GM23338 (cell line): ENCODE measurements at regions not wholly inside any gene's neighbourhood (a gene's known extent, or its start where the extent isn't known, plus 50 kb on each side); places are given as distances from the start of the nearest gene placed in this dataset.

Experiments used
- ATAC-seq: fragments of 200-7000 bp; cut with Tn5 transposase; 3 replicates; pipeline ENCODE4 v1.9.1; 2020
- DNase-seq: peaks from one replicate; pipeline ENCODE4 v3.0.0-alpha.2; 2015; ENCODE audit warnings: low spot score
- H2AFZ ChIP-seq: fragments of 200-600 bp; sonication (generic); 2 replicates; pipeline ENCODE4 v1.8.0; 2016; ENCODE audit warnings: antibody characterized with exemption, mild to moderate bottlenecking, moderate library complexity
- H3F3A ChIP-seq: fragments of 200-600 bp; sonication (generic); replicated peaks from 2 replicates; pipeline ENCODE4 v1.8.0; 2017; ENCODE audit warnings: antibody characterized with exemption, mixed run types, low read depth
- H3K27ac ChIP-seq: fragments of 200-600 bp; sonication (generic); 2 replicates; pipeline ENCODE4 v1.6.1; 2016; ENCODE audit warnings: low read depth
- H3K27me3 ChIP-seq: fragments of 200-600 bp; sonication (generic); 2 replicates; pipeline ENCODE4 v1.8.0; 2016; ENCODE audit warnings: mild to moderate bottlenecking, mixed run types, moderate library complexity; ENCODE audit not compliant: insufficient read depth
- H3K36me3 ChIP-seq: fragments of 200-600 bp; sonication (generic); 2 replicates; pipeline ENCODE4 v1.8.0; 2016; ENCODE audit warnings: mild to moderate bottlenecking; ENCODE audit not compliant: insufficient read depth
- H3K4me1 ChIP-seq: fragments of 200-600 bp; sonication (generic); 2 replicates; pipeline ENCODE4 v1.8.0; 2016; ENCODE audit warnings: mild to moderate bottlenecking, moderate library complexity; ENCODE audit not compliant: insufficient read depth
- H3K4me2 ChIP-seq: fragments of 200-600 bp; sonication (generic); 2 replicates; pipeline ENCODE4 v1.7.1; 2017; ENCODE audit warnings: mixed run types
- H3K4me3 ChIP-seq: fragments of 200-600 bp; sonication (generic); 2 replicates; pipeline ENCODE4 v1.6.1; 2016; ENCODE audit warnings: mixed run types
- H3K79me2 ChIP-seq: fragments of 200-600 bp; sonication (generic); replicated peaks from 2 replicates; pipeline ENCODE4 v1.8.0; 2017; ENCODE audit warnings: mild to moderate bottlenecking; ENCODE audit not compliant: insufficient read depth
- H3K9me2 ChIP-seq: fragments of 200-600 bp; sonication (generic); 2 replicates; pipeline ENCODE4 v1.8.0; 2017; ENCODE audit not compliant: insufficient read depth
- H4K20me1 ChIP-seq: fragments of 200-600 bp; sonication (generic); replicated peaks from 2 replicates; pipeline ENCODE4 v1.8.0; 2017; ENCODE audit warnings: mild to moderate bottlenecking; ENCODE audit not compliant: insufficient read depth
- H3K27ac Mint-ChIP-seq: 2 replicates; pipeline ENCODE4 v1.8.0; 2020; ENCODE audit warnings: inconsistent platforms, mild to moderate bottlenecking, moderate library complexity, mixed read lengths
- H3K27me3 Mint-ChIP-seq: 3 replicates; pipeline ENCODE4 v1.8.0; 2022; ENCODE audit warnings: low read depth, mild to moderate bottlenecking, moderate library complexity, mixed read lengths, inconsistent platforms; ENCODE audit not compliant: insufficient read depth, poor library complexity
- H3K36me3 Mint-ChIP-seq: 3 replicates; pipeline ENCODE4 v1.8.0; 2021; ENCODE audit warnings: low read depth, mild to moderate bottlenecking, inconsistent platforms, moderate library complexity, mixed read lengths
- H3K4me1 Mint-ChIP-seq: 3 replicates; pipeline ENCODE4 v1.8.0; 2020; ENCODE audit warnings: mild to moderate bottlenecking, inconsistent platforms, mixed read lengths
- H3K4me3 Mint-ChIP-seq: 3 replicates; pipeline ENCODE4 v1.8.0; 2021; ENCODE audit warnings: moderate library complexity, mild to moderate bottlenecking, inconsistent platforms, mixed read lengths
- H3K9me3 Mint-ChIP-seq: 3 replicates; pipeline ENCODE4 v1.8.0; 2020; ENCODE audit warnings: moderate library complexity, mild to moderate bottlenecking, inconsistent platforms, mixed read lengths
- EZH2 ChIP-seq: fragments of 200-600 bp; sonication (generic); IDR thresholded peaks from one replicate; pipeline ENCODE4 v1.8.0; 2017; ENCODE audit warnings: antibody characterized with exemption, mild to moderate bottlenecking, low read depth; ENCODE audit not compliant: unreplicated experiment
- EZH2phosphoT487 ChIP-seq: fragments of 200-600 bp; sonication (generic); IDR thresholded peaks from one replicate; pipeline ENCODE4 v1.8.1; 2018; ENCODE audit warnings: antibody characterized with exemption; ENCODE audit not compliant: unreplicated experiment
- JUNB ChIP-seq: IDR thresholded peaks from one replicate; pipeline ENCODE4 v1.6.1; 2016; ENCODE audit warnings: antibody characterized with exemption; ENCODE audit not compliant: unreplicated experiment
- NANOG ChIP-seq: IDR thresholded peaks from 2 replicates; pipeline ENCODE4 v1.6.1; 2016; ENCODE audit warnings: antibody characterized with exemption, borderline replicate concordance
- POLR2AphosphoS5 ChIP-seq: IDR thresholded peaks from 2 replicates; pipeline ENCODE4 v1.6.1; 2016; ENCODE audit warnings: antibody characterized with exemption, low read depth
- REST ChIP-seq: IDR thresholded peaks from one replicate; pipeline ENCODE4 v1.6.1; 2018; ENCODE audit warnings: antibody characterized with exemption; ENCODE audit not compliant: unreplicated experiment
- ZNF114 ChIP-seq: fragments of 250-450 bp; sonication (Bioruptor Pico); IDR thresholded peaks from 2 replicates; pipeline ENCODE4 v1.5.0; 2020; ENCODE audit warnings: mild to moderate bottlenecking, moderate library complexity
- ZNF331 ChIP-seq: fragments of 250-450 bp; sonication (Bioruptor Pico); IDR thresholded peaks from 2 replicates; pipeline ENCODE4 v1.5.0; 2020; ENCODE audit warnings: low read depth, mild to moderate bottlenecking, moderate library complexity
- ZNF462 ChIP-seq: fragments of 250-450 bp; sonication (Bioruptor Pico); IDR thresholded peaks from 2 replicates; pipeline ENCODE4 v1.5.0; 2020; ENCODE audit warnings: mild to moderate bottlenecking, moderate library complexity
- TF ChIP-seq, protein P1 (sequence below), 2 experiments: fragments of 200-600 bp in 1 of 2; sonication (generic) in 1 of 2; conservative IDR thresholded peaks; 2 replicates each; pipeline versions ENCODE4 v1.5.1 to v1.6.1; 2016 to 2017; ENCODE audit warnings: antibody characterized with exemption in 2 of 2, low read depth in 2 of 2, mild to moderate bottlenecking in 2 of 2, moderate library complexity in 1 of 2

GRCh38 chr2:173821451-173821850 lies 143.7 kb downstream of the SP3 start:
- H3K27me3 ChIP-seq = no peaks in the 10 kb centered on the region
- H3K79me2 ChIP-seq = no peaks in the 10 kb centered on the region
- no peak overlapping the region for H3K4me3 ChIP-seq
- no peaks in the 10 kb centered on the region; the same call in 2 of the 3 replicates for H3K36me3 Mint-ChIP-seq
- H3K9me2 ChIP-seq = 0 out of 2 replicates have a peak, but pooled peaks cover 10% of the 10 kb centered on the region
- DNase-seq = no peak
- H3K27ac Mint-ChIP-seq = no peak overlapping the region
- H3K27ac ChIP-seq = no peak overlapping the region
- no peaks in the 10 kb centered on the region for H3K4me1 ChIP-seq
- no peaks in the 10 kb centered on the region; the same call in 2 of the 3 replicates for H3K9me3 Mint-ChIP-seq
- TF ChIP-seq POLR2AphosphoS5 (no peak), EZH2phosphoT487 (no peak)
- no peaks in the 10 kb centered on the region for H3F3A ChIP-seq
- H4K20me1 ChIP-seq = no peaks in the 10 kb centered on the region
- 0 out of 2 replicates have a peak overlapping the region, but pooled peaks have one; percentile 32 for H2AFZ ChIP-seq
- H3K36me3 ChIP-seq = no peaks in the 10 kb centered on the region
- no peak overlapping the region for H3K4me3 Mint-ChIP-seq
- no peak overlapping the region for H3K4me2 ChIP-seq
- peaks cover 7% of the 10 kb centered on the region for H3K27me3 Mint-ChIP-seq
- ATAC-seq = no peak
- H3K4me1 Mint-ChIP-seq = no peaks in the 10 kb centered on the region; the same call in 2 of the 3 replicates

DNA sequence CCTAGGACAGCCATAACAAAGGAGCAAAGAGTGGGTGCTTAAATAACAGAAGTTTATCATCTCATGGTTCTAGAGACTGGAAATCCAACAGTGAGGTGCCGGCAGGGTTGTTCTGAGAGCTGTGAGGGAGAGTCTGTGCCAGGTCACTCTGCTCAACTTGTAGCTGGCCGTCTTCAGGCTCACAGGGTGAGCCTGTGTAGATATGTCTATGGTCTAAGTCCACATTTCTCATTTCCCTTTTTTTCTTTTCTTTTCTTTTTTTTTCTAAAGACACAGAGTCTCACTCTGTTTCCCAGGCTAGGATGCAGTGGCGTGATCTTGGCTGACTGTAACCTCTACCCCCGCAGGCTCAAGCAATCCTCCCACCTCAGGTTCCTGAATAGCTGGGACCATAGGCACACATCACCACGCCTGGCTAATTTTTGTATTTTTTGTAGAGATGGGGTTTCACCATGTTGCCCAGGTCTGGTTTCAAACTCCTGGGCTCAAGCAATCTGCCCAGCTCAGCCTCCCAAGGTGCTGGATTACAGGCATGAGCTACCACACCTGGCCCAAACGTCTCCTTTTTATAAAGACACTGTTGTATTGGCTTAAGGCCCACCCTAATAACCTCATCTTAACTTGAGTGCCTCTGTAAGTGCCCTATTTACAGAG lies 142.2 kb downstream of the SP3 start:
- H3K9me3 Mint-ChIP-seq = no peaks in the 10 kb centered on the region
- DNase-seq = no peak
- TF ChIP-seq, protein P1, sequence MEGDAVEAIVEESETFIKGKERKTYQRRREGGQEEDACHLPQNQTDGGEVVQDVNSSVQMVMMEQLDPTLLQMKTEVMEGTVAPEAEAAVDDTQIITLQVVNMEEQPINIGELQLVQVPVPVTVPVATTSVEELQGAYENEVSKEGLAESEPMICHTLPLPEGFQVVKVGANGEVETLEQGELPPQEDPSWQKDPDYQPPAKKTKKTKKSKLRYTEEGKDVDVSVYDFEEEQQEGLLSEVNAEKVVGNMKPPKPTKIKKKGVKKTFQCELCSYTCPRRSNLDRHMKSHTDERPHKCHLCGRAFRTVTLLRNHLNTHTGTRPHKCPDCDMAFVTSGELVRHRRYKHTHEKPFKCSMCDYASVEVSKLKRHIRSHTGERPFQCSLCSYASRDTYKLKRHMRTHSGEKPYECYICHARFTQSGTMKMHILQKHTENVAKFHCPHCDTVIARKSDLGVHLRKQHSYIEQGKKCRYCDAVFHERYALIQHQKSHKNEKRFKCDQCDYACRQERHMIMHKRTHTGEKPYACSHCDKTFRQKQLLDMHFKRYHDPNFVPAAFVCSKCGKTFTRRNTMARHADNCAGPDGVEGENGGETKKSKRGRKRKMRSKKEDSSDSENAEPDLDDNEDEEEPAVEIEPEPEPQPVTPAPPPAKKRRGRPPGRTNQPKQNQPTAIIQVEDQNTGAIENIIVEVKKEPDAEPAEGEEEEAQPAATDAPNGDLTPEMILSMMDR (conservative IDR thresholded peaks at IDR 0.05; ENCODE audit: low read depth in 2 of 2) = no peak
- TF ChIP-seq ZNF331 (no peak), ZNF114 (CRISPR knock-in tag) (no peak), REST (no peak), ZNF462 (CRISPR knock-in tag) (no peak), NANOG (no peak), EZH2phosphoT487 (no peak), JUNB (no peak), EZH2 (no peak)

More for the DNA sequence above, 142.2 kb downstream of the SP3 start:
- no peaks in the 10 kb centered on the region for H3K79me2 ChIP-seq
- no peaks in the 10 kb centered on the region for H3K27me3 ChIP-seq
- H3K4me2 ChIP-seq = no peak overlapping the region
- H3K4me1 ChIP-seq = no peaks in the 10 kb centered on the region
- H2AFZ ChIP-seq = no peak overlapping the region
- H3K36me3 Mint-ChIP-seq = no peaks in the 10 kb centered on the region; the same call in 2 of the 3 replicates
- no peak for ATAC-seq
- no peaks in the 10 kb centered on the region for H3K36me3 ChIP-seq
- peaks cover 7% of the 10 kb centered on the region for H3K27me3 Mint-ChIP-seq
- no peaks in the 10 kb centered on the region for H3F3A ChIP-seq
- no peaks in the 10 kb centered on the region; the same call in 2 of the 3 replicates for H3K4me1 Mint-ChIP-seq
- H3K27ac ChIP-seq = no peak overlapping the region
- no peak overlapping the region for H3K27ac Mint-ChIP-seq
- no peak overlapping the region for H3K4me3 Mint-ChIP-seq
- H3K4me3 ChIP-seq = no peak overlapping the region
- 0 out of 2 replicates have a peak, but pooled peaks cover 5% of the 10 kb centered on the region for H3K9me2 ChIP-seq
- H4K20me1 ChIP-seq = no peaks in the 10 kb centered on the region
